Medulla oblongata (tissue), 1 donor: ENCODE measurements at regions not wholly inside any gene's neighbourhood (a gene's known extent, or its start where the extent isn't known, plus 50 kb on each side); places are given as distances from the start of the nearest gene placed in this dataset.
"Not testable (repeated sequence)": the region's sequence is repeated elsewhere in the genome, so short reads cannot be mapped to it uniquely, and the experiment has no call there.

Experiments used
- DNase-seq: peaks from one replicate; pipeline ENCODE4 v3.0.0-alpha.2; 2015; ENCODE audit errors: extremely low spot score

GRCh38 chr15:69758810-69759790 is 306.5 kb downstream of the RPLP1 start:
- peak; percentile 51 for DNase-seq

GRCh38 chr15:69760258-69760845 is 307.7 kb downstream of the RPLP1 start:
- DNase-seq: no peak

- peak; percentile 32 for DNase-seq
Measured at GRCh38 chr15:69760890-69761568, 308.4 kb downstream of the RPLP1 start.

DNA sequence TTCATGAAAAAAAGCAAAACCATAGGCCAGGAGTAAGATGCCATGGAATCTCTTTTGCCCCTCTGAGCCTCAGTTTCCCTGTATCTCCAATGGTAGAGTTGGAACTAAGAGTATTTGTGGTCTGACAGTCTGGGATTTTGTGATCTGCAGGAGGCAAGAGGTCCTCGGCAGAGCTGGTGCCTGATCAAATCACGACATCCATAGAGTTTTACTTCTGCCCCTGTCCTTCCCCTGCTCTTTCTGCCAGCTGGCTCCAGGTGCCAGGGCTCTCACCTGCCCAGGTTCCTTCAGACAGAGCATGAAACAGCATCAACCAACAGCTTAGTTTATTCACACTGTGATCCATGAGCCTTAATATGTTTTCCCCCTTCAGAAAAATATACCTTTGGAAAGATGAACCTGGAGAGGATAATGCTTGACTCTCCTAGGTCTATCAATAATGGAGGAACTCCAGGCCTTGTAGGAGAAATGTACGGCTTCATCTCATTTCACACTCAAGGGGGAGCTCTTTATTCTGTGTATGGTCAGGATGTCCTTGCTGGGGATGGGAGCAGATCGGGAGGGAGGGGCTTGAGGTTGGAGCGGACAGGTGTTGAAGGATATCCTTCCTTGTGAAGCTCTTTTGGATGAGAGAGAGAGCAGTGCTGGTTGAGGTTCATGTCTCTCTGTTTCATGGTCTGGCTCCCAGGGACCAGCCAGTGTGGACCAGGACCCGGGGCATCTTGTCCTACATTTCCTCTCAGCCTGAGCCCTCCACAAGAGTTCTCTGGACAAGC is 309.9 kb downstream of the RPLP1 start:
- no peak for DNase-seq

DNA sequence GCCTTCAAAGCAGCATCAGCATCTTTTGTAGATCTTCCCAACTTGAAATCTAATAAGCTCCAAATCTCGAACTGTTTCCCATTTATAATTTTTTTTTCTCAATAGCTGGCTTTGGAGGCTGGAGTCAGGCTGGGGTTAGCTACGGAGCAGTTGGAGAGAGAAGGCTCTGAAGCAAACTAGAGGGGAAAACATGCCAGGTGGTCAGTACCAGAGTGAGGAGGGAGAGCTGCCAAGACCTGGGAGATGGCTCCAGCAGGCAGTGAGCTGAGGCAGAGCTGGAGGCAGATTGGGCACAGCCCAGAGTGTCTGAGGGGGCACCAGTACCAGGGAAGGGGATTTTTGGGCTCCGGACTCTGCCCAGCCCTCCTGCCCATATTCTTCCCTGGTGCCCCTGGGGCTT is 311.2 kb downstream of the RPLP1 start:
- DNase-seq: peak; percentile 24

GRCh38 chr15:69766156-69766555 is 313.5 kb downstream of the RPLP1 start:
- DNase-seq: no peak

DNA sequence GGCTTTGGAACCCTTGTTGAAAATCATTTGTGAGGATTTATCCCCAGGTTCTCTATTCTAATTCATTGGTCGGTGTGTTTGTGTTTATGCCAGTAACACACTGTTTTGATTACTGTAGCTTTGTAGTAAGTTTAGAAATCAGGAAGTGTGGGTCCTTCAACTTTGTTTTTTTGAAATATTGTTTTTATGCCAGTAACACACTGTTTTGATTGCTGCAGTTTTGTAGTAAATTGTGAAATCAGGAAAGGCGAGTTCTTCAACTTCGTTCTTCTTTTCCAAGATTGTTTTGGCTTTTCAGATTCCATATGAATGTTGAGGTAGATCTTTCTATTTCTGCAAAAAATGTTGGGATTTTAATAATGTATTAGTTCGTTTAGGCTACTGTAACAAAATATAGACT is 314.6 kb downstream of the RPLP1 start:
- no peak for DNase-seq

GRCh38 chr15:69769336-69769735 is 316.7 kb downstream of the RPLP1 start:
- not testable (repeated sequence) for DNase-seq

GRCh38 chr15:69774258-69774657 is 321.6 kb downstream of the RPLP1 start:
- not testable (repeated sequence) for DNase-seq

GRCh38 chr15:69774711-69775110 is 322.1 kb downstream of the RPLP1 start:
- DNase-seq: not testable (repeated sequence)

- DNase-seq: no peak
Measured at GRCh38 chr15:69777356-69777755, 320.4 kb downstream of the TLE3 start.

- no peak for DNase-seq
Measured at GRCh38 chr15:69780374-69780773, 317.3 kb downstream of the TLE3 start.

- no peak for DNase-seq
Measured at GRCh38 chr15:69780981-69781380, 316.7 kb downstream of the TLE3 start.

DNA sequence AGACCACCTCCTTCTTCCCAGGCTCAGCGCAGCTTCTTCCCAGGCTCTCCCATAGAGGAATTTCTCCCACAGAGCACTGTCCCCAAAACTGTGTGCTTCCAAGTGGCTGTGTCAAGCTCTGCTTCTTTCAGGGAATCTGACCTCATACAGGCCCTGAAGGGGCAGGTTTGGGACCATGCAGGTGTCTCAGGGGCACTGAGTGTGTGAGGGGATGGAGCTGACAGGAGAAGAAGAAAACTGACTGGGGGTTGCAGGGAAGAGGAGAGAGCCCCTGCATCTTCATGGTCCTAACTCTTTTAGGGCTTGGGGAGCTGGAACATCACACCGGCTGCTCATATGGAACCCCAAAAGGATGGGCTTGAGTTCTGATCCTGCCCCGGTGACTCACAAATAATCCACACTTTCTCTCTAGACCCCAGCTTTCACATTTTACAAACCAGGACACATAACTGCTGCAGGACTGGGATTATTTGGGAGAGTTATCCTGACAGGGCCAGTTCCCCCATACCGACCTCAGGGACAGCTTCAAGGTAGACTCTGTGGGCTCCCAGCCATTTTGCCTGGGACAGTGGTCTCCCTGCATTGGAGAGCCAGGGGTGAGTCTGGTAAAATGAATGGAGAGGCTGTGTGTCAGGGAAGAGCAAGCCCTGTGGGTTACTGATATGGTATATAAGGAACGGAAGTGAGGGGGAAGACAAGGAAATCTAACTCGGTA is 316.1 kb downstream of the TLE3 start:
- DNase-seq: no peak

DNA sequence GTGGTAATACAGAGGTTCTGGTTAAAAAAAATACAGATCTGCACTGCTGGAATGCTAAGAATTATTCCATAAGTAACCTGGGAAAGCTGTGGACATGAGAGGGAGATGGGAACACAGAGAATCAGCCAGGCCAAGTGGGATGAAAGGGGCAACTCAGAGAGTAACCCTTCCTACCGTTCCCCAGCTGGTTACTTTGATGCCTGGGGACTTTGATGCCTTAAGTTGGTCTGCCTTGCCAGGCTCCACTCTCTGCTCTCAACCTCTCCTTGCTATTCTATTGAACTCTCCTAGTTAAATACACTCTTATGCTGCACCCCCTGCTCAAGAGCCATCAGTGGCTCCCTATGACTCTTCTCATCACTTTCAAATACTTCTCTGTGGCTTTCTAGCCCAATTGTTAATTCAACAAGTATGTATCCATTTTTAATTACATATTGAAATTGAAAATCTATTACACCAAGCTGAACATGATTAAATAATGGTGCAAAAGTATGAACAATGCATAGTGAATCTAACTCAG is 315.5 kb downstream of the TLE3 start:
- no peak for DNase-seq

DNA sequence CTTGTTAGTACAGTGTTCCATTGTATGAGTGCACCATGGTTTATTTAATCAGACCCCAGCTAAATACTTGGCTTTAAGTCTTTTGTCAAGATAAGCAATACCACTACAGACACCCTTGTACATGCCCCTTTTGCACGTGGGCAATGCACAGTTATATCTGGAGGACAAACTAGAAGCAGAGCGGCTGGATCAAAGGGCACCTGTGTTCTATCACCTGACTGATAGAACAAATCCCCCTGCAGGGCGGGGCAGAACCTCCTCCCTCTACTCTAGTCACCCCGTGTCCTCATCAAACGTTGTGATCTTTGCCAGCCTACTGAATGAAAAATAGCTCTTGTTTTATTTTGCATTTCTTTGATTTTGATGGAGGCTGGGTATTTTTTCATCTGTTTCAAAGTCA is 314.9 kb downstream of the TLE3 start:
- DNase-seq: no peak

- DNase-seq: no peak
Measured at GRCh38 chr15:69783211-69783610, 314.5 kb downstream of the TLE3 start.

GRCh38 chr15:69784798-69785566 is 312.7 kb downstream of the TLE3 start:
- no peak for DNase-seq

DNA sequence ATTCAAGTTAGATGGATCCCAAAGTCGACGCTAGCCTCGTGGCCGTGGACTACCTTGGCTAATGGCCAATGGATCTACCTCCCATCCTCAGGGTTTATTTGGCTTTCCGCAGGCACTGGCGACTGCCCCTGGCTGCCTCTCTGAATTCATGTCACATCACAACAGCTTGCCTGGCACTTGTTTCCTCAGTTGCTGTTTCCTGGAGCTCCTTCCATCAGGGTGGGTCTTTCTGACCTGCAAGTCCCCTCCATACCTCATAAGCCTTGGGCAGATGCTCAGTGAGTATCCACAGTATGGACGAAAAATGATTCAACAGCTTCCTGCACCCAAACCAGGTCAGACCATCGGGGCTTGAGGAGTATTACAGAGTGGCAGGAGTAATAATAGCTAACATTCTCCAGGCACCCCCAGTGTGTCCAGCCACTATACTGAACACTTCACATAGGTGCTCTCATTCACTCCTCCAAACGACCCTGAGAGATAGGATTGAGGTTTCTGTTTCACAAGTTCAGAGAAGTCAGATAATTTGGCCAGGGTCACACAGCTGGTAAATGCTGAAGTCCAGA is 311.5 kb downstream of the TLE3 start:
- no peak for DNase-seq

GRCh38 chr15:69787791-69788190 is 309.9 kb downstream of the TLE3 start:
- no peak for DNase-seq
